GM23248 (cell line): ENCODE measurements at regions not wholly inside any gene's neighbourhood (a gene's known extent, or its start where the extent isn't known, plus 50 kb on each side); places are given as distances from the start of the nearest gene placed in this dataset.

Experiments used
- DNase-seq: peaks from one replicate; pipeline ENCODE4 v3.0.0-alpha.2; 2015
- H2AFZ ChIP-seq: fragments of 200-600 bp; sonication (generic); 2 replicates; pipeline ENCODE4 v1.6.1; 2016; ENCODE audit warnings: antibody characterized with exemption
- H3F3A ChIP-seq: fragments of 200-600 bp; sonication (generic); 2 replicates; pipeline ENCODE4 v1.6.1; 2016; ENCODE audit warnings: mild to moderate bottlenecking, antibody characterized with exemption, mixed run types; ENCODE audit not compliant: insufficient read depth
- H3K27ac ChIP-seq: fragments of 200-600 bp; sonication (generic); 2 replicates; pipeline ENCODE4 v1.5.1; 2016; ENCODE audit warnings: mild to moderate bottlenecking
- H3K27me3 ChIP-seq: fragments of 200-600 bp; sonication (generic); replicated peaks from 2 replicates; pipeline ENCODE4 v1.6.1; 2016; ENCODE audit warnings: mild to moderate bottlenecking; ENCODE audit not compliant: insufficient read depth
- H3K36me3 ChIP-seq: fragments of 200-600 bp; sonication (generic); 2 replicates; pipeline ENCODE4 v1.6.1; 2016; ENCODE audit warnings: low read depth, mild to moderate bottlenecking
- H3K4me1 ChIP-seq: fragments of 200-600 bp; sonication (generic); 2 replicates; pipeline ENCODE4 v1.6.1; 2016; ENCODE audit warnings: mild to moderate bottlenecking; ENCODE audit not compliant: insufficient read depth
- H3K4me2 ChIP-seq: fragments of 200-600 bp; sonication (generic); one replicate; pipeline ENCODE4 v1.6.1; 2016; ENCODE audit warnings: mild to moderate bottlenecking; ENCODE audit not compliant: unreplicated experiment
- H3K4me3 ChIP-seq: fragments of 200-600 bp; sonication (generic); 2 replicates; pipeline ENCODE4 v1.5.1; 2016; ENCODE audit warnings: mild to moderate bottlenecking
- H3K79me2 ChIP-seq: fragments of 200-600 bp; sonication (generic); 2 replicates; pipeline ENCODE4 v1.6.1; 2016; ENCODE audit warnings: mild to moderate bottlenecking; ENCODE audit not compliant: insufficient read depth
- H3K9ac ChIP-seq: fragments of 200-600 bp; sonication (generic); 2 replicates; pipeline ENCODE4 v1.6.1; 2016; ENCODE audit warnings: mild to moderate bottlenecking
- H3K9me2 ChIP-seq: fragments of 200-600 bp; sonication (generic); 2 replicates; pipeline ENCODE4 v1.6.1; 2016; ENCODE audit warnings: mixed run types, mild to moderate bottlenecking, moderate library complexity; ENCODE audit not compliant: insufficient read depth
- H3K9me3 ChIP-seq: fragments of 200-600 bp; sonication (generic); one replicate; pipeline ENCODE4 v1.6.1; 2017; ENCODE audit warnings: low read depth
- H4K20me1 ChIP-seq: fragments of 200-600 bp; sonication (generic); 2 replicates; pipeline ENCODE4 v1.6.0; 2016; ENCODE audit not compliant: insufficient read depth
- EZH2 ChIP-seq: fragments of 200-600 bp; sonication (generic); IDR thresholded peaks from 2 replicates; pipeline ENCODE4 v1.6.1; 2018; ENCODE audit warnings: antibody characterized with exemption, mild to moderate bottlenecking; ENCODE audit not compliant: insufficient read depth, poor library complexity, severe bottlenecking
- EZH2phosphoT487 ChIP-seq: fragments of 200-600 bp; sonication (generic); IDR thresholded peaks from 2 replicates; pipeline ENCODE4 v1.6.1; 2018; ENCODE audit warnings: antibody characterized with exemption, moderate library complexity, mild to moderate bottlenecking, low read depth; ENCODE audit not compliant: insufficient read depth
- WGBS, 2 experiments: methylation state at CpG; one replicate each; pipeline ENCODE4 v1.1.6; 2015 to 2017; ENCODE audit warnings: low lambda C conversion rate in 2 of 2, low coverage in 1 of 2; ENCODE audit errors: missing lambda C conversion rate in 2 of 2; 5-methylcytosine and 5-hydroxymethylcytosine counted together
- in situ Hi-C: fragments of 300-500 bp; cut with MboI; formaldehyde crosslinking; loops from 2 replicates; pipeline ENCODE4 v1.15.0; 2020

- Histone ChIP-seq H3K4me3 (no peak overlapping the region), H3K9ac (no peak overlapping the region), H4K20me1 (no peaks in the 10 kb centered on the region), H3K36me3 (no peaks in the 10 kb centered on the region), H3K27ac (no peak overlapping the region), H3K9me3 (no peaks in the 10 kb centered on the region), H3K9me2 (no peaks in the 10 kb centered on the region), H2AFZ (no peak overlapping the region), H3K27me3 (no peaks in the 10 kb centered on the region), H3F3A (no peaks in the 10 kb centered on the region), H3K79me2 (no peaks in the 10 kb centered on the region), H3K4me2 (no peak overlapping the region), H3K4me1 (no peaks in the 10 kb centered on the region)
- TF ChIP-seq EZH2 (no peak), EZH2phosphoT487 (no peak)
- in situ Hi-C loops: no loop called here
- DNase-seq: no peak
Measured at GRCh38 chr17:70934835-70935234, 765.5 kb downstream of the KCNJ2 start.

GRCh38 chr17:70936724-70937123 is 767.4 kb downstream of the KCNJ2 start:
- H3K4me2 ChIP-seq: no peak overlapping the region

GRCh38 chr17:70938336-70938735 is 769.0 kb downstream of the KCNJ2 start:
- H3K79me2 ChIP-seq: no peaks in the 10 kb centered on the region
- no peak for TF ChIP-seq EZH2
- no peak for TF ChIP-seq EZH2phosphoT487
- no peak overlapping the region for H3K4me3 ChIP-seq
- H3K4me2 ChIP-seq: no peak overlapping the region
- no peak overlapping the region for H3K27ac ChIP-seq
- no peak overlapping the region for H2AFZ ChIP-seq
- DNase-seq: no peak
- H3F3A ChIP-seq: no peaks in the 10 kb centered on the region
- no peaks in the 10 kb centered on the region for H4K20me1 ChIP-seq
- H3K9me3 ChIP-seq: no peaks in the 10 kb centered on the region
- H3K36me3 ChIP-seq: no peaks in the 10 kb centered on the region
- WGBS, 2 experiments: 37% methylated on average over 7 of the region's 7 CpGs
- no peaks in the 10 kb centered on the region for H3K9me2 ChIP-seq
- H3K4me1 ChIP-seq: no peaks in the 10 kb centered on the region
- in situ Hi-C loops: no loop called here
- no peak overlapping the region for H3K9ac ChIP-seq
- H3K27me3 ChIP-seq: no peaks in the 10 kb centered on the region

More at GRCh38 chr17:70936724-70937123, 767.4 kb downstream of the KCNJ2 start:
- H3F3A ChIP-seq: no peaks in the 10 kb centered on the region
- H3K9me3 ChIP-seq: no peaks in the 10 kb centered on the region
- no peaks in the 10 kb centered on the region for H4K20me1 ChIP-seq
- no peaks in the 10 kb centered on the region for H3K9me2 ChIP-seq
- H3K9ac ChIP-seq: no peak overlapping the region
- DNase-seq: no peak
- no peaks in the 10 kb centered on the region for H3K4me1 ChIP-seq
- H3K79me2 ChIP-seq: no peaks in the 10 kb centered on the region
- TF ChIP-seq EZH2 (no peak), EZH2phosphoT487 (no peak)
- 72 to 79% methylated on average over 1 of the region's 1 CpG for whole genome bisulfite sequencing, 2 experiments
- H3K27me3 ChIP-seq: no peaks in the 10 kb centered on the region
- in situ Hi-C loops: no loop called here
- H3K36me3 ChIP-seq: no peaks in the 10 kb centered on the region
- H2AFZ ChIP-seq: no peak overlapping the region
- H3K27ac ChIP-seq: no peak overlapping the region
- no peak overlapping the region for H3K4me3 ChIP-seq

GRCh38 chr17:70945386-70945785 is 776.1 kb downstream of the KCNJ2 start:
- H3F3A ChIP-seq: no peaks in the 10 kb centered on the region
- peak; percentile 9 for DNase-seq
- no peaks in the 10 kb centered on the region for H4K20me1 ChIP-seq
- 55 to 65% methylated on average over 5 of the region's 5 CpGs for WGBS, 2 experiments
- H3K4me3 ChIP-seq: no peak overlapping the region
- H2AFZ ChIP-seq: no peak overlapping the region
- no peak overlapping the region for H3K9ac ChIP-seq
- H3K27ac ChIP-seq: no peak overlapping the region
- no peaks in the 10 kb centered on the region for H3K9me3 ChIP-seq
- no peaks in the 10 kb centered on the region for H3K79me2 ChIP-seq
- no peak overlapping the region for H3K4me2 ChIP-seq
- H3K9me2 ChIP-seq: no peaks in the 10 kb centered on the region
- H3K36me3 ChIP-seq: no peaks in the 10 kb centered on the region
- no peaks in the 10 kb centered on the region; the same call in 1 of the 2 replicates for H3K27me3 ChIP-seq
- in situ Hi-C loops: no loop called here
- TF ChIP-seq EZH2phosphoT487 (no peak), EZH2 (no peak)
- no peaks in the 10 kb centered on the region for H3K4me1 ChIP-seq

- DNase-seq: no peak
- 58 to 77% methylated on average over 2 of the region's 2 CpGs for WGBS, 2 experiments
- H3K4me2 ChIP-seq: no peak overlapping the region
- H3K4me1 ChIP-seq: no peaks in the 10 kb centered on the region
- TF ChIP-seq EZH2 (no peak), EZH2phosphoT487 (no peak)
- H3K27ac ChIP-seq: no peak overlapping the region
- no peaks in the 10 kb centered on the region for H3F3A ChIP-seq
- no peaks in the 10 kb centered on the region for H3K36me3 ChIP-seq
- in situ Hi-C loops: no loop called here
- H3K9me3 ChIP-seq: no peaks in the 10 kb centered on the region
- no peak overlapping the region for H3K9ac ChIP-seq
- H3K9me2 ChIP-seq: no peaks in the 10 kb centered on the region
- no peaks in the 10 kb centered on the region for H3K79me2 ChIP-seq
- H3K27me3 ChIP-seq: no peaks in the 10 kb centered on the region; the same call in 1 of the 2 replicates
- no peak overlapping the region for H2AFZ ChIP-seq
- H4K20me1 ChIP-seq: no peaks in the 10 kb centered on the region
- H3K4me3 ChIP-seq: no peak overlapping the region
Measured at GRCh38 chr17:70947215-70947614, 777.9 kb downstream of the KCNJ2 start.
